IPS-20b (cell line): ENCODE measurements at regions not wholly inside any gene's neighbourhood (a gene's known extent, or its start where the extent isn't known, plus 50 kb on each side); places are given as distances from the start of the nearest gene placed in this dataset.

Source experiments
- H3K27ac ChIP-seq: one replicate; pipeline ENCODE4 v1.5.1; 2013; ENCODE audit warnings: low read length
- H3K27me3 ChIP-seq: 2 replicates; pipeline ENCODE4 v1.6.1; 2013; ENCODE audit warnings: mild to moderate bottlenecking, low read length, inconsistent platforms; ENCODE audit not compliant: insufficient read depth
- H3K36me3 ChIP-seq: 2 replicates; pipeline ENCODE4 v1.6.1; 2013; ENCODE audit warnings: low read depth, mild to moderate bottlenecking, inconsistent platforms, low read length, moderate library complexity; ENCODE audit not compliant: insufficient read depth
- H3K4me1 ChIP-seq: 2 replicates; pipeline ENCODE4 v1.6.1; 2013; ENCODE audit warnings: mild to moderate bottlenecking, control low read depth, inconsistent platforms, low read length, moderate library complexity; ENCODE audit not compliant: insufficient read depth
- H3K4me3 ChIP-seq: 2 replicates; pipeline ENCODE4 v1.5.1; 2013; ENCODE audit warnings: mild to moderate bottlenecking, low read length, inconsistent platforms
- H3K9ac ChIP-seq: 2 replicates; pipeline ENCODE4 v1.6.1; 2013; ENCODE audit warnings: low read depth, mild to moderate bottlenecking, inconsistent platforms, low read length, moderate library complexity
- H3K9me3 ChIP-seq: 2 replicates; pipeline ENCODE4 v1.6.1; 2013; ENCODE audit warnings: mild to moderate bottlenecking, low read depth, low read length, inconsistent platforms; ENCODE audit not compliant: insufficient read depth

DNA sequence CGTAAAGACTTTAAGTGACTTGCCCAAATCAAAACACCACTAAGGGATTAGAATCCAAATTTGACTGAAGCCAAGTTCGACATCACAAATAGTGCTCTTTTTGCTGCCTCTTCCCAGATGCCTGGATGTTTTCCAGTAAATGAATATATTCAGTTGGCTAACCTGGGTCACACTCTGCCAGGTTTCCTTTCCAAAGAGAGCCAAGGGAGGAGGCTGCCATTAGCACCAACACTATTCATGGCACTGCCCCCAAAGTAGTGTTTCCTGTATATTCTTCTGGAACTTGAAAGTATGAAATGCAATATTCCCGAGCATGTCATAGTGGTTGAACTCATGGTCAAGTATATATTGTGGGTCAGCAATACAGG is 219.3 kb upstream of the UBASH3B start:
- H3K27me3 ChIP-seq = no peaks in the 10 kb centered on the region; the same call in 1 of the 2 replicates
- no peak overlapping the region for H3K4me3 ChIP-seq
- no peak overlapping the region for H3K9ac ChIP-seq
- peaks cover 18% of the 10 kb centered on the region; the same call in 1 of the 2 replicates for H3K4me1 ChIP-seq
- H3K9me3 ChIP-seq = no peaks in the 10 kb centered on the region
- no peaks in the 10 kb centered on the region for H3K36me3 ChIP-seq
- H3K27ac ChIP-seq = no peak overlapping the region

- Histone ChIP-seq H3K9me3 (no peaks in the 10 kb centered on the region), H3K27me3 (no peaks in the 10 kb centered on the region; the same call in 1 of the 2 replicates), H3K36me3 (no peaks in the 10 kb centered on the region), H3K27ac (no peak overlapping the region), H3K4me3 (no peak overlapping the region), H3K4me1 (peaks cover 17% of the 10 kb centered on the region; the same call in 1 of the 2 replicates), H3K9ac (no peak overlapping the region)
Measured at GRCh38 chr11:122435540-122436187, 219.9 kb upstream of the UBASH3B start.

GRCh38 chr11:122434786-122435185 is 220.7 kb upstream of the UBASH3B start:
- no peaks in the 10 kb centered on the region for H3K9me3 ChIP-seq
- H3K4me3 ChIP-seq = no peak overlapping the region
- H3K27ac ChIP-seq = no peak overlapping the region
- H3K36me3 ChIP-seq = no peaks in the 10 kb centered on the region
- H3K27me3 ChIP-seq = no peaks in the 10 kb centered on the region; the same call in 1 of the 2 replicates
- H3K9ac ChIP-seq = no peak overlapping the region
- H3K4me1 ChIP-seq = peaks cover 12% of the 10 kb centered on the region; the same call in 1 of the 2 replicates

DNA sequence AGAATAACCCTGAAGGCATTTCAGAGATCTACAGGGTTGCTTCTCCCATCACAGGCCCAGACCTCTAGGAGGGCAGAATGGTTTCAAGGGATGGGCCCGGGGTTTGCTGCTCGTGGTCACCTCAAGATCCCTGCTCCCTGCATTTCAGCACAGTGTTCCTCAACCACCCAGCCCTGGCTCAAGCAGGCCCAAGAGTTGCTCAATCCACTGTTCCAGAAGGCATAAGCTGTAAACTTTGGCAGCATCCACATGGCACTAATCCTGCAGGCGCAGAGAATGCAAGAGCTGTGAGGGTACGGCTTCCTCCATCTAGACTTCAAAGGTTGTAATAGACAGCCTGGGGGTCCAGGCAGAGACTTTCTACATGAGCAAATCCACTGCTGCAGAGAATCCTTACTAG is 225.0 kb upstream of the UBASH3B start:
- Histone ChIP-seq H3K27ac (no peak overlapping the region), H3K9ac (no peak overlapping the region), H3K36me3 (no peaks in the 10 kb centered on the region), H3K4me1 (peaks cover 6% of the 10 kb centered on the region; the same call in 1 of the 2 replicates), H3K4me3 (no peak overlapping the region), H3K9me3 (no peaks in the 10 kb centered on the region), H3K27me3 (no peaks in the 10 kb centered on the region)

GRCh38 chr11:122426073-122426472 is 229.4 kb upstream of the UBASH3B start:
- peaks cover 8% of the 10 kb centered on the region; the same call in 1 of the 2 replicates for H3K4me1 ChIP-seq
- no peak overlapping the region for H3K9ac ChIP-seq
- H3K27me3 ChIP-seq = no peaks in the 10 kb centered on the region
- no peaks in the 10 kb centered on the region for H3K36me3 ChIP-seq
- no peak overlapping the region for H3K27ac ChIP-seq
- no peaks in the 10 kb centered on the region for H3K9me3 ChIP-seq
- H3K4me3 ChIP-seq = no peak overlapping the region

DNA sequence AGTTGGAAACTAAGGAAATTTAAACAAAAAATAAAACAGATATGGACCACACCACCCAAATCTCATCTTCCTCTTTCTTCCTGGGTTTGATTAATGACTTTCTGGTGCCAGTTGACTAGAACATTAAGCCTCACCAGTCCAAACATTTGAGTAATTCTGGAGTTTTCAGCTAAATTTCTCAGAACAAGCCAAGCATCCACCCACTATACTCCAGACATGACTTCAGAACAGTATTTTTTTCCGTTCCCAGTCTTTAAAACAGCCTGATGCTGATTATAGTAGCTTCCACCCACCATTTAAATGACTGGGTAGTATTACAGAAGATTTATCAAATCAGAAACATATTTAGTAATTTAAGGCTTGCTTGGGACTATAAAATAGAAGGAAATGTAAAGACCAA is 230.9 kb upstream of the UBASH3B start:
- H3K9ac ChIP-seq = no peak overlapping the region
- no peak overlapping the region for H3K4me3 ChIP-seq
- H3K27ac ChIP-seq = no peak overlapping the region
- H3K36me3 ChIP-seq = no peaks in the 10 kb centered on the region
- H3K9me3 ChIP-seq = no peaks in the 10 kb centered on the region
- no peaks in the 10 kb centered on the region for H3K27me3 ChIP-seq
- H3K4me1 ChIP-seq = peaks cover 10% of the 10 kb centered on the region; the same call in 1 of the 2 replicates

DNA sequence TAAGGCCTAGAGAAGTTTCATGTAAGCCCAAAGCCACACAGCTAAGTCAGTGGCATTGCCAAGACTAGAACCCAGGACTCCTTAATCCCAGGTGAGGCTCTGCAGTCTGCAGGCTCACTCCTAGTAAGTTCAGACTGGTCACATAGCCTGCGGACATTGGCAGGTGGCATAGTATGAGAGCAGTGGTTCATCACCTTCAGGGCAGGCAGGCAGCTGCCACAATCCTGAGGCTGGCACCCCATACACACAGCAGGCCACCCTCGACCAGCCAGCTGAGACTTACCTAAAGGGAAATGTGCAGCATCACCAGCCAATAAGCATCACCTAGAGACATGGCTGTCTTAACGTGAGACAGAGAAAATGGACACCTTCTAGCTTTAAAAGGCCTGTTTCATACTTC is 231.6 kb upstream of the UBASH3B start:
- no peak overlapping the region for H3K4me3 ChIP-seq

DNA sequence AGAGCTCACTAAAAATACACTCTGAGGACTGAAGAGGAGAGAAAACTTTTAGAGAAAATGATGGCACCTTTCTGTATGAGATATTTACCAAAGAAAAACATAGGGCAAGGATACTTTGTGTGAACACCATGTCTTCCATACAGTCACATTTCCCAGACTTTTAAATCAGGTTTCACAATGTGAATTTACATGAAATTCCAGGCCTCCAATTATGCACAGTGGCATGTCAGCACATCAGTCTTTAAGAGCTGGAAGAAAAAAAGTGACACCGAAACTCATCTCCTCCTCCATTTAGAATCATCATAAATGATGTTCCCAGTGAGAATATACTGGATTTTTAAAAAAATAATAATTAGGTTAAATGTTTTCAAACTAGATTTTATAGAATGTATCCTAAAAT is 232.2 kb upstream of the UBASH3B start:
- Histone ChIP-seq H3K36me3 (no peaks in the 10 kb centered on the region), H3K4me3 (no peak overlapping the region), H3K27me3 (no peaks in the 10 kb centered on the region), H3K9me3 (no peaks in the 10 kb centered on the region), H3K9ac (no peak overlapping the region), H3K4me1 (peaks cover 10% of the 10 kb centered on the region; the same call in 1 of the 2 replicates), H3K27ac (no peak overlapping the region)

More for the DNA sequence above, 231.6 kb upstream of the UBASH3B start:
- Histone ChIP-seq H3K36me3 (no peaks in the 10 kb centered on the region), H3K9ac (no peak overlapping the region), H3K27ac (no peak overlapping the region), H3K9me3 (no peaks in the 10 kb centered on the region), H3K27me3 (no peaks in the 10 kb centered on the region), H3K4me1 (peaks cover 10% of the 10 kb centered on the region; the same call in 1 of the 2 replicates)

DNA sequence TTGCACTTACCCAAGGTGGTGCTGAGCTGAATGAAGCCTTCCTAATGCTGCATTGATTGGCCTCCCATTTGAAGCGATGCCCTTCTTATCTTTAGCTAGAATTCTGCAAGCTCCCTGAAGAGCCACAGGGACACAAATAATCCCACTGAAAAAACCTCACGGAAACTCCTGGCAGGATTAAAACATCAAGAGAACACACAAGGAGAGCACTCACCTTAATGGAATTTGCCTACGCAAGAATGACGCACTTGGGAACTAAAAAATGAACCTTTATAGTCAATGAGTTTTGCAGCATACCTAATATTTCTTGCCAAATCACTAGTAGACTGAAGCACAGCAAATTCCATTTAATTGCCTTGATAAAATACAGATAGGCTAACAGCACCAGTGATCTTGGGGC is 232.8 kb upstream of the UBASH3B start:
- Histone ChIP-seq H3K27me3 (no peaks in the 10 kb centered on the region), H3K4me1 (peaks cover 10% of the 10 kb centered on the region; the same call in 1 of the 2 replicates), H3K36me3 (no peaks in the 10 kb centered on the region), H3K9ac (no peak overlapping the region), H3K9me3 (no peaks in the 10 kb centered on the region), H3K4me3 (no peak overlapping the region), H3K27ac (no peak overlapping the region)

GRCh38 chr11:122421702-122422101 is 233.8 kb upstream of the UBASH3B start:
- Histone ChIP-seq H3K27me3 (no peaks in the 10 kb centered on the region), H3K4me1 (peaks cover 10% of the 10 kb centered on the region; the same call in 1 of the 2 replicates), H3K27ac (no peak overlapping the region), H3K9me3 (no peaks in the 10 kb centered on the region), H3K36me3 (no peaks in the 10 kb centered on the region), H3K4me3 (no peak overlapping the region), H3K9ac (no peak overlapping the region)

- H3K36me3 ChIP-seq = no peaks in the 10 kb centered on the region
- no peak overlapping the region for H3K27ac ChIP-seq
- no peaks in the 10 kb centered on the region for H3K27me3 ChIP-seq
- H3K4me1 ChIP-seq = peaks cover 10% of the 10 kb centered on the region; the same call in 1 of the 2 replicates
- no peak overlapping the region for H3K4me3 ChIP-seq
- no peak overlapping the region for H3K9ac ChIP-seq
- H3K9me3 ChIP-seq = peaks cover 11% of the 10 kb centered on the region; the same call in 1 of the 2 replicates
Measured at GRCh38 chr11:122418032-122418431, 237.5 kb upstream of the UBASH3B start.

GRCh38 chr11:122414406-122415018 is 241.0 kb upstream of the UBASH3B start:
- Histone ChIP-seq H3K9ac (no peak overlapping the region), H3K27ac (no peak overlapping the region), H3K27me3 (no peaks in the 10 kb centered on the region), H3K4me1 (peaks cover 19% of the 10 kb centered on the region; the same call in 1 of the 2 replicates), H3K4me3 (no peak overlapping the region), H3K36me3 (no peaks in the 10 kb centered on the region), H3K9me3 (peaks cover 11% of the 10 kb centered on the region; the same call in 1 of the 2 replicates)
